ENCODE measurements at regions not wholly inside any gene's neighbourhood (a gene's known extent, or its start where the extent isn't known, plus 50 kb on each side); places are given as distances from the start of the nearest gene placed in this dataset.
"Not testable (repeated sequence)": the region's sequence is repeated elsewhere in the genome, so short reads cannot be mapped to it uniquely, and the experiment has no call there.

GRCh38 chr19:22519152-22519551 is 97.0 kb upstream of the ZNF98 start:
- Histone ChIP-seq H3K9me3 (ENCODE audit: control insufficient read depth in 2 of 2, insufficient read depth in 1 of 2, low read length in 1 of 2) (peaks cover 12 to 45% of the 10 kb centered on the region in 2 donors), H3K36me3 (ENCODE audit: control insufficient read depth in 2 of 2, insufficient read depth in 2 of 2, low read length in 1 of 2) (no peaks in the 10 kb centered on the region), H3K27me3 (ENCODE audit: control insufficient read depth in 2 of 2, insufficient read depth in 1 of 2, low read length in 1 of 2) (no peaks in the 10 kb centered on the region), H3K4me1 (ENCODE audit: control insufficient read depth in 2 of 2, insufficient read depth in 2 of 2, low read length in 2 of 2) (no peaks in the 10 kb centered on the region), H3K27ac (ENCODE audit: low read depth in 1 of 2, low read length in 1 of 2) (no peak overlapping the region), H3K4me3 (ENCODE audit: low read length in 2 of 2) (no peak overlapping the region)
- WGBS, result 91% methylated on average over 14 of the region's 14 CpGs
- DNase-seq (ENCODE audit: low read depth in 6 of 9, low spot score in 9 of 9), result no peak

- Histone ChIP-seq H3K4me3 (ENCODE audit: low read length in 2 of 2) (no peak overlapping the region), H3K27ac (ENCODE audit: low read depth in 1 of 2, low read length in 1 of 2) (no peak overlapping the region), H3K27me3 (ENCODE audit: control insufficient read depth in 2 of 2, insufficient read depth in 1 of 2, low read length in 1 of 2) (no peaks in the 10 kb centered on the region), H3K36me3 (ENCODE audit: control insufficient read depth in 2 of 2, insufficient read depth in 2 of 2, low read length in 1 of 2) (no peaks in the 10 kb centered on the region), H3K9me3 (ENCODE audit: control insufficient read depth in 2 of 2, insufficient read depth in 1 of 2, low read length in 1 of 2) (peaks cover 14 to 59% of the 10 kb centered on the region in 2 donors), H3K4me1 (ENCODE audit: control insufficient read depth in 2 of 2, insufficient read depth in 2 of 2, low read length in 2 of 2) (no peaks in the 10 kb centered on the region)
- 65% methylated on average over 79 of the region's 79 CpGs for WGBS
- DNase-seq (ENCODE audit: low read depth in 6 of 9, low spot score in 9 of 9), result no peak
Measured at GRCh38 chr19:22517496-22518411, 95.6 kb upstream of the ZNF98 start.

DNA sequence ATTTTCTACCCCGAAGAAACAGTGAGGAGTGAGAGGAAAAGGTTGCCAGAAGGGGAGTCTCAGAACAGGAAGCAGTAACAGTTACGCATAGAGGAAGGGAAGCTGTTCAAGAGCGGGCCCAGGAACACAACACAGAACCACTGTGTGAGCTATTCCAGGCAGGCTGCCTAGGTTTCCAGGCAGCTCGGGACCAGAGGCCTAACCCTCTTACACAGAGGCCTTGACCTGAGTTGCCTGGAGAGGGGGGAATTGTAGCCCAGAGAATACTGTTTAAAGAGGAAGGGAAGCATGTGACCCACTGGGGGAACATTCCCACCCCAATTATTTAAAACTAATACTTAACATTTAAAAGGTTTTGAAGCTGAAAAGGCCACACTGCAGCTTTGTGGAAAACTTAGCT is 93.3 kb upstream of the ZNF98 start:
- DNase-seq (ENCODE audit: low read depth in 6 of 9, low spot score in 9 of 9), result no peak
- Histone ChIP-seq H3K36me3 (ENCODE audit: control insufficient read depth in 2 of 2, insufficient read depth in 2 of 2, low read length in 1 of 2) (no peaks in the 10 kb centered on the region), H3K4me3 (ENCODE audit: low read length in 2 of 2) (no peak overlapping the region), H3K27me3 (ENCODE audit: control insufficient read depth in 2 of 2, insufficient read depth in 1 of 2, low read length in 1 of 2) (no peaks in the 10 kb centered on the region), H3K27ac (ENCODE audit: low read depth in 1 of 2, low read length in 1 of 2) (no peak overlapping the region), H3K4me1 (ENCODE audit: control insufficient read depth in 2 of 2, insufficient read depth in 2 of 2, low read length in 2 of 2) (no peaks in the 10 kb centered on the region), H3K9me3 (ENCODE audit: control insufficient read depth in 2 of 2, insufficient read depth in 1 of 2, low read length in 1 of 2) (peaks cover 27 to 77% of the 10 kb centered on the region in 2 donors)
- 68% methylated on average over 4 of the region's 4 CpGs for WGBS

DNA sequence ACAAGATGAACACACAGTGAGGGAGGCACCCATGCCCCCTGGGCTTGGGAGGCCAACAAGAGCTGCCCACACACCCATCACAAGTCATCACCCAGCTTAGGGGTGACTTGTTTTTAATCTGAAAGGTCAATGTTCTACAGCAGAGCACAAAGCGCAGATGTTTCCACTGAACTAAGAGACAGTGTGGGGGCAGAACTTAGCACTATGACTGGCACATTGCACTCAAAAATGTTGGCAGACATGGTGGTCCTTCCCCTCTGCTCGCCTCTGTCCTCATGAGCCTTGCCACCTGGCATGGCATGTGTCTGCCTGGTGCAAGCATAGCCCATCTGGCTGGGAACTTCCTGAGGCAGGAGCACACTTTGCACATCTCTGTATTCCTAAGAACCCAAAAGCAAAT is 81.4 kb upstream of the ZNF98 start:
- DNase-seq (ENCODE audit: low read depth in 6 of 9, low spot score in 9 of 9), result no peak
- no peak overlapping the region for H3K4me3 ChIP-seq (ENCODE audit: low read length in 2 of 2)
- H3K27ac ChIP-seq (ENCODE audit: low read depth in 1 of 2, low read length in 1 of 2), result no peak overlapping the region
- no peaks in the 10 kb centered on the region for H3K27me3 ChIP-seq (ENCODE audit: control insufficient read depth in 2 of 2, insufficient read depth in 1 of 2, low read length in 1 of 2)
- WGBS, result 88% methylated on average over 2 of the region's 2 CpGs
- H3K36me3 ChIP-seq (ENCODE audit: control insufficient read depth in 2 of 2, insufficient read depth in 2 of 2, low read length in 1 of 2), result peaks cover 0 to 3% of the 10 kb centered on the region in 2 donors
- H3K4me1 ChIP-seq (ENCODE audit: control insufficient read depth in 2 of 2, insufficient read depth in 2 of 2, low read length in 2 of 2), result no peaks in the 10 kb centered on the region
- peaks cover 14 to 36% of the 10 kb centered on the region in 2 donors for H3K9me3 ChIP-seq (ENCODE audit: control insufficient read depth in 2 of 2, insufficient read depth in 1 of 2, low read length in 1 of 2)

GRCh38 chr19:22502766-22503165 is 80.6 kb upstream of the ZNF98 start:
- 92% methylated on average over 3 of the region's 3 CpGs for WGBS
- H3K4me3 ChIP-seq (ENCODE audit: low read length in 2 of 2), result no peak overlapping the region
- H3K27ac ChIP-seq (ENCODE audit: low read depth in 1 of 2, low read length in 1 of 2), result no peak overlapping the region
- no peak for DNase-seq (ENCODE audit: low read depth in 6 of 9, low spot score in 9 of 9)
- no peaks in the 10 kb centered on the region for H3K4me1 ChIP-seq (ENCODE audit: control insufficient read depth in 2 of 2, insufficient read depth in 2 of 2, low read length in 2 of 2)
- peaks cover 14 to 40% of the 10 kb centered on the region in 2 donors for H3K9me3 ChIP-seq (ENCODE audit: control insufficient read depth in 2 of 2, insufficient read depth in 1 of 2, low read length in 1 of 2)
- H3K36me3 ChIP-seq (ENCODE audit: control insufficient read depth in 2 of 2, insufficient read depth in 2 of 2, low read length in 1 of 2), result peaks cover 0 to 3% of the 10 kb centered on the region in 2 donors
- H3K27me3 ChIP-seq (ENCODE audit: control insufficient read depth in 2 of 2, insufficient read depth in 1 of 2, low read length in 1 of 2), result no peaks in the 10 kb centered on the region

DNA sequence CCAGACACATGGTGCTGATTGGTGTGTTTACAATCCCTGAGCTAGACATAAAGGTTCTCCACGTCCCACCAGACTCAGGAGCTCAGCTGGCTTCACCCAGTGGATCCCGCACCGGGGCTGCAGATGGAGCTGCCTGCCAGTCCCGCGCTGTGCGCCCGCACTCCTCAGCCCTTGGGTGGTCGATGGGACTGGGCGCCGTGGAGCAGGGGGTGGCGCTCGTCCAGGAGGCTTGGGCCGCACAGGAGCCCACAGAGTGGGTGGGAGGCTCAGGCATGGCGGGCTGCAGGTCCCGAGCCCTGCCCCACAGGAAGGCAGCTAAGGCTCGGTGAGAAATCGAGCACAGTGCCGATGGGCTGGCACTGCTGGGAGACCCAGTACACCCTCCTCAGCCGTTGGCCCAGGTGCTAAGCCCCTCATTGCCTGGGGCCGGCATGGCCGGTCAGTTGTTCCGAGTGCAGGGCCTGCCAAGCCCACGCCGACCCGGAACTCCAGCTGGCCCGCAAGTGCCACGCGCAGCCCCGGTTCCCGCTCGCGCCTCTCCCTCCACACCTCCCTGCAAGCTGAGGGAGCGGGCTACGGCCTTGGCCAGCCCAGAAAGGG is 76.8 kb upstream of the ZNF98 start:
- peaks cover 6 to 24% of the 10 kb centered on the region in 2 donors for H3K9me3 ChIP-seq (ENCODE audit: control insufficient read depth in 2 of 2, insufficient read depth in 1 of 2, low read length in 1 of 2)
- not testable (repeated sequence) for H3K4me3 ChIP-seq (ENCODE audit: low read length in 2 of 2); H3K4me1 ChIP-seq (ENCODE audit: control insufficient read depth in 2 of 2, insufficient read depth in 2 of 2, low read length in 2 of 2); DNase-seq (ENCODE audit: low read depth in 6 of 9, low spot score in 9 of 9); H3K27me3 ChIP-seq (ENCODE audit: control insufficient read depth in 2 of 2, insufficient read depth in 1 of 2, low read length in 1 of 2); H3K36me3 ChIP-seq (ENCODE audit: control insufficient read depth in 2 of 2, insufficient read depth in 2 of 2, low read length in 1 of 2); H3K27ac ChIP-seq (ENCODE audit: low read depth in 1 of 2, low read length in 1 of 2)
- WGBS, result 97% methylated on average over 34 of the region's 34 CpGs

DNA sequence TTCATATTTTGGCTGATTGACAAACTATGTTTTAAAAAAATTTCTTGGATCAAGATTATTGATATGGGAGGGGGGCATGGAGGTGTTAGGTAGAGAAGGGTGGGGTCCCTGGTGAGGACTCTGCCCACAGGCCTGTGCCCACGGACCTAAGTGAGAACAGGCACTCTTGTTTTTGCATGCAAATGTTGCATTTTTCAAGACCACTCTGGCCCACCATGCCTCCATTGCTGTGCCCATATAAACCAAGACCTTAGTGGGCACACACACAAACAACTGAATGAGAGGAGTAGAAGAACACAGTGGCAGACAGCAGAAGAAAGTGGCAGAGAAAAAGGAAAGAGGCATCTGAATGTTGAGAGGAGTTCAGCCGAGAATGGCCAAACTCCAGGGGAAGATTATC is 69.6 kb upstream of the ZNF98 start:
- DNase-seq (ENCODE audit: low read depth in 6 of 9, low spot score in 9 of 9), result no peak
- H3K4me3 ChIP-seq (ENCODE audit: low read length in 2 of 2), result no peak overlapping the region
- no peak overlapping the region for H3K27ac ChIP-seq (ENCODE audit: low read depth in 1 of 2, low read length in 1 of 2)
- H3K36me3 ChIP-seq (ENCODE audit: control insufficient read depth in 2 of 2, insufficient read depth in 2 of 2, low read length in 1 of 2), result no peaks in the 10 kb centered on the region
- H3K4me1 ChIP-seq (ENCODE audit: control insufficient read depth in 2 of 2, insufficient read depth in 2 of 2, low read length in 2 of 2), result no peaks in the 10 kb centered on the region
- 80% methylated on average over 2 of the region's 2 CpGs for WGBS
- H3K9me3 ChIP-seq (ENCODE audit: control insufficient read depth in 2 of 2, insufficient read depth in 1 of 2, low read length in 1 of 2), result peaks cover 5 to 19% of the 10 kb centered on the region in 2 donors
- no peaks in the 10 kb centered on the region for H3K27me3 ChIP-seq (ENCODE audit: control insufficient read depth in 2 of 2, insufficient read depth in 1 of 2, low read length in 1 of 2)

- 79% methylated on average over 7 of the region's 7 CpGs for WGBS
- not testable (repeated sequence) for H3K9me3 ChIP-seq (ENCODE audit: control insufficient read depth in 2 of 2, insufficient read depth in 1 of 2, low read length in 1 of 2); H3K36me3 ChIP-seq (ENCODE audit: control insufficient read depth in 2 of 2, insufficient read depth in 2 of 2, low read length in 1 of 2); H3K4me3 ChIP-seq (ENCODE audit: low read length in 2 of 2); H3K4me1 ChIP-seq (ENCODE audit: control insufficient read depth in 2 of 2, insufficient read depth in 2 of 2, low read length in 2 of 2); DNase-seq (ENCODE audit: low read depth in 6 of 9, low spot score in 9 of 9); H3K27me3 ChIP-seq (ENCODE audit: control insufficient read depth in 2 of 2, insufficient read depth in 1 of 2, low read length in 1 of 2); H3K27ac ChIP-seq (ENCODE audit: low read depth in 1 of 2, low read length in 1 of 2)
Measured at GRCh38 chr19:22483514-22483913, 61.4 kb upstream of the ZNF98 start.

DNA sequence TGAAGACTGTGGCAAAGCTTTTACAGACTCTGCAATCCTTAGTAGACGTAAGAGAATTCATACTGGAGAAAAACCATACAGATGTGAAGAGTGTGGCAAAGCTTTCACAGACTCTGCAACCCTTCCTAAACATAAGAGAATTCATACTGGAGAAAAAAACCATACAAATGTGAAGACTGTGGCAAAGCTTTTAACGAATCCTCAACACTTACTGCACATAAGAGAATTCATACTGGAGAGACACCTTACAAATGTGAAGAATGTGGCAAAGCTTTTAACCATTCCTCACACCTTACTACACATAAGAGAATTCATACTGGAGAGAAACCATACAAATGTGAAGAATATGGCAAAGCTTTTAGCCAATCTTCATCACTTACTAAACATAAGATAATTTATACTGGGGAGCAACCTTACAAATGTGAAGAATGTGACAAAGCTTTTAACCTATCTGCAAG is 50.1 kb upstream of the ZNF98 start:
- Histone ChIP-seq H3K27ac (ENCODE audit: low read depth in 1 of 2, low read length in 1 of 2) (no peak overlapping the region), H3K4me1 (ENCODE audit: control insufficient read depth in 2 of 2, insufficient read depth in 2 of 2, low read length in 2 of 2) (no peaks in the 10 kb centered on the region), H3K36me3 (ENCODE audit: control insufficient read depth in 2 of 2, insufficient read depth in 2 of 2, low read length in 1 of 2) (no peaks in the 10 kb centered on the region), H3K9me3 (ENCODE audit: control insufficient read depth in 2 of 2, insufficient read depth in 1 of 2, low read length in 1 of 2) (no peaks in the 10 kb centered on the region), H3K27me3 (ENCODE audit: control insufficient read depth in 2 of 2, insufficient read depth in 1 of 2, low read length in 1 of 2) (no peaks in the 10 kb centered on the region), H3K4me3 (ENCODE audit: low read length in 2 of 2) (no peak overlapping the region)
- WGBS, result 92% methylated on average over 2 of the region's 2 CpGs
- DNase-seq (ENCODE audit: low read depth in 6 of 9, low spot score in 9 of 9), result no peak

All from thymus (tissue), 11 donors.